A673 (cell line): ENCODE measurements at regions not wholly inside any gene's neighbourhood (a gene's known extent, or its start where the extent isn't known, plus 50 kb on each side); places are given as distances from the start of the nearest gene placed in this dataset.

Experiments
- BruUV-seq: library from RNA; stranded (reverse); fragments of 400-500 nt; replicated peaks from 2 replicates; lab custom pipeline; 2021; lab: Mats Ljungman, UMichigan
- CTCF ChIA-PET: fragments of 300-600 bp; sonication (Branson Sonifier 250); formaldehyde crosslinking; loops from one replicate; lab custom pipeline; 2022; ENCODE audit warnings: antibody characterized with exemption; lab: Charles Lee
- POLR2A ChIA-PET: fragments of 300-600 bp; sonication (Branson Sonifier 250); formaldehyde crosslinking; loops from one replicate; lab custom pipeline; 2022; ENCODE audit warnings: antibody characterized with exemption; ENCODE audit not compliant: low non-redundant PET; lab: Charles Lee
- DNase-seq: peaks from one replicate; pipeline ENCODE4 v3.0.0-alpha.2; 2015; ENCODE audit warnings: low spot score
- H3K27ac ChIP-seq: fragments of 200-600 bp; sonication (generic); 2 replicates; pipeline ENCODE4 v1.5.1; 2016; ENCODE audit warnings: mixed run types, low read depth, mild to moderate bottlenecking, mixed read lengths, antibody characterized with exemption, low read length; ENCODE audit not compliant: poor library complexity, severe bottlenecking
- H3K27me3 ChIP-seq: fragments of 200-600 bp; sonication (generic); replicated peaks from 2 replicates; pipeline ENCODE4 v1.6.1; 2017; ENCODE audit warnings: mixed run types, low read depth, mild to moderate bottlenecking, mixed read lengths, antibody characterized with exemption, low read length; ENCODE audit not compliant: insufficient read depth, poor library complexity
- H3K36me3 ChIP-seq: fragments of 200-600 bp; sonication (generic); 2 replicates; pipeline ENCODE4 v1.6.1; 2016; ENCODE audit warnings: mixed run types, mild to moderate bottlenecking, mixed read lengths, antibody characterized with exemption, low read length; ENCODE audit not compliant: insufficient read depth, poor library complexity, severe bottlenecking
- H3K4me1 ChIP-seq: fragments of 200-600 bp; sonication (generic); 2 replicates; pipeline ENCODE4 v1.6.1; 2017; ENCODE audit warnings: mixed run types, mild to moderate bottlenecking, mixed read lengths, antibody characterized with exemption, low read length; ENCODE audit not compliant: insufficient read depth, poor library complexity, severe bottlenecking
- H3K4me3 ChIP-seq: fragments of 200-600 bp; sonication (generic); 2 replicates; pipeline ENCODE4 v1.5.1; 2016; ENCODE audit warnings: low read depth, mixed run types, mild to moderate bottlenecking, mixed read lengths, low read length; ENCODE audit not compliant: poor library complexity, severe bottlenecking
- H3K9me3 ChIP-seq: fragments of 200-600 bp; sonication (generic); 2 replicates; pipeline ENCODE4 v1.6.1; 2016; ENCODE audit warnings: mixed run types, low read depth, mild to moderate bottlenecking, mixed read lengths, antibody characterized with exemption, low read length; ENCODE audit not compliant: poor library complexity, severe bottlenecking
- EZH2 ChIP-seq: fragments of 200-600 bp; sonication (generic); IDR thresholded peaks from 2 replicates; pipeline ENCODE4 v1.6.1; 2017; ENCODE audit warnings: borderline replicate concordance, low read depth, mild to moderate bottlenecking, mixed read lengths, antibody characterized with exemption, low read length; ENCODE audit not compliant: poor library complexity, severe bottlenecking
- intact Hi-C: fragments of 100-400 bp; cut with micrococcal nuclease; formaldehyde crosslinking; loops from one replicate; pipeline ENCODE4 v1.10.0; 2022; ENCODE audit not compliant: unreplicated experiment
- TF ChIP-seq, protein P1 (sequence below): fragments of 300-800, 200-600 bp; sonication (generic); conservative IDR thresholded peaks from 2 replicates; pipeline ENCODE4 v1.5.1; 2017; ENCODE audit warnings: low read depth, mild to moderate bottlenecking, antibody characterized with exemption, low read length, moderate library complexity, mixed read lengths

DNA sequence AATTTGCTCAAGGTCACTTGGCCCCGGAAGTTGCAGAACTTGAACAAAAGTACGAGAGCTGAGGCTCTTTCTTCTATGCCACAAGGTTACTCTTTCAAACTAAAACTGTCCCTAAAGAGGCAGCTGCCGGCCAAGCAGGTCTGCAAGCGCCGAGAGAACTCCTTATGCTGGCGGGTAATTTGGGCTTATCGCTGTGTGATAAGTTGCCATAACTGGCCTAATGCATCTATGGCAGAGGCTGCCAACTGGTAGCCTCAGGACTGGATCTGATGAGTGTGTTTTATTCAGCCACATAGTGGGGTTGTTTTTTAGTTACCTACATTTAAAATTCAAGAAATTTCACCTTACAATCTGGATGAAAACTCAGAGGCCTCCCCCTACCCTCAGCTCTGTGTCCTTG is 68.1 kb upstream of the SPOCK1 start:
- ChIA-PET POLR2A (no interaction called here), CTCF (no interaction called here)
- Histone ChIP-seq H3K4me1 (peaks cover 50% of the 10 kb centered on the region), H3K27ac (no peak overlapping the region), H3K36me3 (no peaks in the 10 kb centered on the region), H3K27me3 (no peaks in the 10 kb centered on the region), H3K9me3 (no peaks in the 10 kb centered on the region), H3K4me3 (no peak overlapping the region)
- no TSS peak for BruUV-seq
- no peak for DNase-seq
- TF ChIP-seq, protein P1, sequence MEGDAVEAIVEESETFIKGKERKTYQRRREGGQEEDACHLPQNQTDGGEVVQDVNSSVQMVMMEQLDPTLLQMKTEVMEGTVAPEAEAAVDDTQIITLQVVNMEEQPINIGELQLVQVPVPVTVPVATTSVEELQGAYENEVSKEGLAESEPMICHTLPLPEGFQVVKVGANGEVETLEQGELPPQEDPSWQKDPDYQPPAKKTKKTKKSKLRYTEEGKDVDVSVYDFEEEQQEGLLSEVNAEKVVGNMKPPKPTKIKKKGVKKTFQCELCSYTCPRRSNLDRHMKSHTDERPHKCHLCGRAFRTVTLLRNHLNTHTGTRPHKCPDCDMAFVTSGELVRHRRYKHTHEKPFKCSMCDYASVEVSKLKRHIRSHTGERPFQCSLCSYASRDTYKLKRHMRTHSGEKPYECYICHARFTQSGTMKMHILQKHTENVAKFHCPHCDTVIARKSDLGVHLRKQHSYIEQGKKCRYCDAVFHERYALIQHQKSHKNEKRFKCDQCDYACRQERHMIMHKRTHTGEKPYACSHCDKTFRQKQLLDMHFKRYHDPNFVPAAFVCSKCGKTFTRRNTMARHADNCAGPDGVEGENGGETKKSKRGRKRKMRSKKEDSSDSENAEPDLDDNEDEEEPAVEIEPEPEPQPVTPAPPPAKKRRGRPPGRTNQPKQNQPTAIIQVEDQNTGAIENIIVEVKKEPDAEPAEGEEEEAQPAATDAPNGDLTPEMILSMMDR: no peak
- TF ChIP-seq EZH2: no peak
- intact Hi-C loops: no loop called here

DNA sequence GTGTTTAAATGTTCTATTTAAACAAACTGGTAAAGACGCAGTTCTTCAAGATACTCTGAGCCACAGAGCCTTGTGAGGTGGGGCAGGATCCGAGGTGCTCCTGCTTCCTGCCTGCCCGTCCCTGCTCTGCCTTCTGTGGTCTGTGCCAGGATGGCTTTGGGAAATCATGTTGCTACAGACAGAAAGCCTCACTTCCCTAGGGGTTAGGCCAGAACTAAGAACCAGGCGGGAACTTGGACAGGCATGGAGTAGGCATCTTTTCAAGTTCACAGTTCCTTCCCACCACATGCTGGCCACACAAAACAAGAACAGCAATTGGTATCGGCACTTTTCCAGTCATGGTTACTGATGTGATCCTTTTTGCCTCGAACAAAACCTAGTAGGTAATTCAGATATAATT is 67.7 kb upstream of the SPOCK1 start:
- POLR2A ChIA-PET: no interaction called here
- Histone ChIP-seq H3K27me3 (no peaks in the 10 kb centered on the region), H3K27ac (no peak overlapping the region), H3K9me3 (no peaks in the 10 kb centered on the region), H3K4me3 (no peak overlapping the region), H3K4me1 (peaks cover 55% of the 10 kb centered on the region), H3K36me3 (no peaks in the 10 kb centered on the region)
- CTCF ChIA-PET: no interaction called here
- no TSS peak for BruUV-seq
- TF ChIP-seq, protein P1: no peak
- no peak for TF ChIP-seq EZH2
- intact Hi-C loops: no loop called here
- no peak for DNase-seq

DNA sequence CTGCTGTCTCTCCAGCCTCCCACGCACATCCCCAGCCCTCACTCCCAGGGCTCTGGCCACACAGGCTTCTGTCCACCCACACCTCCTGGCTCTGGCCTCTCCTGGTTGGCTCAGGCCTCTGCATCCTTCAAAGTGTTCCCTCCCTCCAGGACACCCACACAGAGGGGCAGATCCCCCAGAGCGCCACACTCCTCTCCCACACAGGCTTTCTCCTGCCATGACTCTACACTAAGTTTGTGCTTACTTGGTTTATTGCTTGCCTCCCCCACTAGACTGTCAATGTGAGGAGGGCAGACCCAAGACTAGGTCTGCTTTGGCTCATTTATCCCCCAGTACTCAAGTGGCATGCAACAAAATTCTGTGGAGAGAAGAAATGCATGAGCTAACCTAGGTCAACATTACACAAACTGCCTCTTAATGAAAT is 67.0 kb upstream of the SPOCK1 start:
- Histone ChIP-seq H3K9me3 (no peaks in the 10 kb centered on the region), H3K27me3 (no peaks in the 10 kb centered on the region), H3K27ac (no peak overlapping the region), H3K36me3 (no peaks in the 10 kb centered on the region), H3K4me1 (peaks cover 61% of the 10 kb centered on the region), H3K4me3 (no peak overlapping the region)
- intact Hi-C loops: no loop called here
- BruUV-seq: no TSS peak
- ChIA-PET CTCF (no interaction called here), POLR2A (no interaction called here)
- no peak for DNase-seq
- no peak for TF ChIP-seq EZH2
- TF ChIP-seq, protein P1: no peak
